Uterus (tissue), 2 donors: ENCODE measurements at regions not wholly inside any gene's neighbourhood (a gene's known extent, or its start where the extent isn't known, plus 50 kb on each side); places are given as distances from the start of the nearest gene placed in this dataset.

Source experiments
- CTCF ChIP-seq, 4 experiments: fragments of 200-600 bp in 2 of 4; fragments of 450-650 bp in 2 of 4; sonication (generic) in 2 of 4; IDR thresholded peaks; one replicate each; pipeline ENCODE4 v1.5.1; 2016 to 2019; ENCODE audit warnings: antibody characterized with exemption in 4 of 4, mild to moderate bottlenecking in 2 of 4, moderate library complexity in 1 of 4
- POLR2A ChIP-seq, 2 donors: fragments of 450-650 bp; IDR thresholded peaks; one replicate each; pipeline ENCODE4 v1.6.1; 2016; ENCODE audit warnings: antibody characterized with exemption in 2 of 2, mild to moderate bottlenecking in 1 of 2, moderate library complexity in 1 of 2

GRCh38 chr2:223524066-223524465 lies 78.1 kb downstream of the SCG2 start:
- TF ChIP-seq CTCF (IDR thresholded peaks at IDR 0.05) = no peak
- TF ChIP-seq POLR2A (IDR thresholded peaks at IDR 0.05) = no peak
